ENCODE measurements at regions not wholly inside any gene's neighbourhood (a gene's known extent, or its start where the extent isn't known, plus 50 kb on each side); places are given as distances from the start of the nearest gene placed in this dataset.

DNA sequence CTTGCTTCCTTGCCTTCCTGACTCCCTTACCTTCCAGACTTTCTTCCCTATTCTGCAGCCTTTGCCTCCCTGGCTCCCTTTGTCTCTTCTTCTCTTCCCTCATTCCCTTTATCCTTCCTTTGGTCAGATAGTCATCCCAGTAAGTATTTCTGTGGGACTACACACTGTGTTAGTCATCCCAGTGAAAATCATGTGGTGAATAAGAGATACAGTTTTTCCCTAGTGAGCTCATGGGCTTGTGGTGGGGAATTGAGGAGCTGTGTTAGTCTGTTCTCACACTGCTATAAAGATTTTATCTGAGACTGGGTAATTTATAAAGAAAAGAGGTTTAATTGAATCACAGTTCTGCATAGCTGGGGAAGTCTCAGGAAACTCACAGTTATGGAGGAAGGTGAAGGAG, 109.8 kb upstream of the EDIL3 start:
- TF ChIP-seq POLR2A (IDR thresholded peaks at IDR 0.05): no peak
- TF ChIP-seq, protein P1, sequence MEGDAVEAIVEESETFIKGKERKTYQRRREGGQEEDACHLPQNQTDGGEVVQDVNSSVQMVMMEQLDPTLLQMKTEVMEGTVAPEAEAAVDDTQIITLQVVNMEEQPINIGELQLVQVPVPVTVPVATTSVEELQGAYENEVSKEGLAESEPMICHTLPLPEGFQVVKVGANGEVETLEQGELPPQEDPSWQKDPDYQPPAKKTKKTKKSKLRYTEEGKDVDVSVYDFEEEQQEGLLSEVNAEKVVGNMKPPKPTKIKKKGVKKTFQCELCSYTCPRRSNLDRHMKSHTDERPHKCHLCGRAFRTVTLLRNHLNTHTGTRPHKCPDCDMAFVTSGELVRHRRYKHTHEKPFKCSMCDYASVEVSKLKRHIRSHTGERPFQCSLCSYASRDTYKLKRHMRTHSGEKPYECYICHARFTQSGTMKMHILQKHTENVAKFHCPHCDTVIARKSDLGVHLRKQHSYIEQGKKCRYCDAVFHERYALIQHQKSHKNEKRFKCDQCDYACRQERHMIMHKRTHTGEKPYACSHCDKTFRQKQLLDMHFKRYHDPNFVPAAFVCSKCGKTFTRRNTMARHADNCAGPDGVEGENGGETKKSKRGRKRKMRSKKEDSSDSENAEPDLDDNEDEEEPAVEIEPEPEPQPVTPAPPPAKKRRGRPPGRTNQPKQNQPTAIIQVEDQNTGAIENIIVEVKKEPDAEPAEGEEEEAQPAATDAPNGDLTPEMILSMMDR (IDR thresholded peaks at IDR 0.05): no peak
